Left lung (tissue), 4 donors: ENCODE measurements at regions not wholly inside any gene's neighbourhood (a gene's known extent, or its start where the extent isn't known, plus 50 kb on each side); places are given as distances from the start of the nearest gene placed in this dataset.
"Not testable (repeated sequence)": the region's sequence is repeated elsewhere in the genome, so short reads cannot be mapped to it uniquely, and the experiment has no call there.

Source experiments
- ATAC-seq: fragments of 200-7000 bp; cut with Tn5 transposase; one replicate; pipeline ENCODE4 v1.9.1; 2020; ENCODE audit warnings: moderate library complexity
- DNase-seq, 4 donors: peaks; one replicate each; pipeline ENCODE4 v3.0.0-alpha.2; 2013 to 2020
- H3K27ac ChIP-seq, 2 donors: fragments of 200-600 bp; sonication (generic) in 1 of 2; one replicate each; pipeline versions ENCODE4 v1.5.0 to v1.8.0; 2020 to 2021
- H3K27me3 ChIP-seq, 2 donors: fragments of 200-600 bp; sonication (generic) in 1 of 2; one replicate each; pipeline versions ENCODE4 v1.5.0 to v1.8.0; 2020 to 2021
- H3K36me3 ChIP-seq, 2 donors: fragments of 200-600 bp; sonication (generic) in 1 of 2; one replicate each; pipeline versions ENCODE4 v1.5.0 to v1.8.0; 2020 to 2021
- H3K4me1 ChIP-seq, 2 donors: fragments of 200-600 bp; one replicate each; pipeline ENCODE4 v1.8.0; 2021
- H3K4me3 ChIP-seq, 2 donors: fragments of 200-600 bp; sonication (generic) in 1 of 2; one replicate each; pipeline versions ENCODE4 v1.5.0 to v1.8.0; 2020 to 2021; ENCODE audit warnings: mild to moderate bottlenecking in 1 of 2
- H3K9me3 ChIP-seq, 2 donors: fragments of 200-600 bp; sonication (generic) in 1 of 2; one replicate each; pipeline versions ENCODE4 v1.5.0 to v1.8.0; 2020 to 2021
- intact Hi-C, 2 donors: fragments of 100-400 bp; cut with DNase I; formaldehyde crosslinking; loops; one replicate each; pipeline versions ENCODE4 v1.11.2 to v1.14.2; 2022
- donor health status: DM: no; HTN: yes; CAD: no.
- donor health status: DM: no; HTN: no; CAD: no.

DNA sequence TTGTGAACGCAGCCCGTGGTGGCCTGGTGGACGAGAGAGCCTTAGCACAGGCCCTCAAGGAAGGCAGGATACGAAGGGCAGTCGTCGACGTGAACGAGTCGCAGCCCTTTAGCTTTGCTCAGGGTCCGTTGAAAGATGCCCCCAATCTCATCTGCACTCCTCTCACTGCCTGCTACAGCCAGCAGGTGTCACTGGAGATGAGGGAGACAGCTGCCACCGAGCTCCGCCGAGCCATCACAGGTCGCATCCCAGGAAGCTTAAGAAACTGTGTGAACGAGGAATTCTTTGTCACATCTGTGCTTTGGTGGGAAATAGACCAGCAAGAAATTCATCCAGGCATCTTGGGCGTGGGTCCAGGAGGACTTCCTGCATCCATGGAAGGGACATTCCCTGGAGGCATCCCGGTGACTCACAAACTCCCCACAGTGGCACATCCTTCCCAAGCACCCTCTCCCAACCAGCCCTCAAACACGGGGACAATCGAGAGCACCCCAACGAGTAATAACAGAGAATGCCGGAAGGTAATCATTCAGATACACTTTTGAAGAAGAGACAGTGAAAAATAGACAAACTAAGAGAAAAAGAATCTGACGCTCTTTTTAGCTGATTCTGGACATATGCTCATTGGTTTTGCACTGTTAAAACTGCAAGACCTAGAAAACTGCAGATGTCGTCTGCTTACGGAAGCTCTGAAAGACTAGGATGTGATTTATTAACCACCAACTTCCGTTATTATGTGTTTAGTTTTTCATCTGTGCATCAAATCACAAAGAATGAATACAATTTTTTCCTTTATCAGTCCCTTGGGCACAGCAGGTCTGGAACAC lies 3391.3 kb upstream of the TPTE start:
- H3K4me1 ChIP-seq, H3K27ac ChIP-seq, H3K4me3 ChIP-seq, DNase-seq, H3K27me3 ChIP-seq, H3K36me3 ChIP-seq, intact Hi-C loops, H3K9me3 ChIP-seq: not testable (repeated sequence)
- ATAC-seq, result peak; percentile 17
